ENCODE measurements at regions not wholly inside any gene's neighbourhood (a gene's known extent, or its start where the extent isn't known, plus 50 kb on each side); places are given as distances from the start of the nearest gene placed in this dataset.

DNA sequence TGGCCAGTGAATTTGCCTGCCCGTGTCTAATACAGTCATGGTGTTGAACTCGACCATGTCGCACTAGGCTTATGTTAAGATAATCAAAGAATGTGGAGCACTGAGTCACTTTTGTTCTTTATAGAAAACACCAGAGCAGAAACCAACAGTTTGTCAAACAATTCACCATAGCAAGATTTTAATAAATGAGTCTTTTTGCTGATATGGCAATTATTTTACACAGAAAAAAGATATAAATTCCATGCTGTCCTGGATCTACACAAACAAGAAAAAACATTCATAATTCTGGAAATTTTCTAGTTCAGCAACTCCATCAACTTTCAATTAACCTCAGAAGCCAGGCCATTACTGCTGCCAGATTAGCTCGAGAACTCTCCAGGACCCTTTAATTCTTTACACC is 208.9 kb downstream of the ZNF608 start (continued):
- TF ChIP-seq, protein P1, sequence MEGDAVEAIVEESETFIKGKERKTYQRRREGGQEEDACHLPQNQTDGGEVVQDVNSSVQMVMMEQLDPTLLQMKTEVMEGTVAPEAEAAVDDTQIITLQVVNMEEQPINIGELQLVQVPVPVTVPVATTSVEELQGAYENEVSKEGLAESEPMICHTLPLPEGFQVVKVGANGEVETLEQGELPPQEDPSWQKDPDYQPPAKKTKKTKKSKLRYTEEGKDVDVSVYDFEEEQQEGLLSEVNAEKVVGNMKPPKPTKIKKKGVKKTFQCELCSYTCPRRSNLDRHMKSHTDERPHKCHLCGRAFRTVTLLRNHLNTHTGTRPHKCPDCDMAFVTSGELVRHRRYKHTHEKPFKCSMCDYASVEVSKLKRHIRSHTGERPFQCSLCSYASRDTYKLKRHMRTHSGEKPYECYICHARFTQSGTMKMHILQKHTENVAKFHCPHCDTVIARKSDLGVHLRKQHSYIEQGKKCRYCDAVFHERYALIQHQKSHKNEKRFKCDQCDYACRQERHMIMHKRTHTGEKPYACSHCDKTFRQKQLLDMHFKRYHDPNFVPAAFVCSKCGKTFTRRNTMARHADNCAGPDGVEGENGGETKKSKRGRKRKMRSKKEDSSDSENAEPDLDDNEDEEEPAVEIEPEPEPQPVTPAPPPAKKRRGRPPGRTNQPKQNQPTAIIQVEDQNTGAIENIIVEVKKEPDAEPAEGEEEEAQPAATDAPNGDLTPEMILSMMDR (IDR thresholded peaks at IDR 0.05; ENCODE audit: low read depth, low read length, missing input control), result no peak
- TF ChIP-seq, protein P2, sequence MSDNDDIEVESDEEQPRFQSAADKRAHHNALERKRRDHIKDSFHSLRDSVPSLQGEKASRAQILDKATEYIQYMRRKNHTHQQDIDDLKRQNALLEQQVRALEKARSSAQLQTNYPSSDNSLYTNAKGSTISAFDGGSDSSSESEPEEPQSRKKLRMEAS (IDR thresholded peaks at IDR 0.05), result no peak
- TF ChIP-seq NR2F2 (IDR thresholded peaks at IDR 0.05) (no peak), TAF1 (conservative IDR thresholded peaks at IDR 0.05) (no peak), RXRA (IDR thresholded peaks at IDR 0.05) (no peak), ATF3 (IDR thresholded peaks at IDR 0.05) (no peak), SP1 (IDR thresholded peaks at IDR 0.05) (no peak), YY1 (IDR thresholded peaks at IDR 0.05) (no peak), EGR1 (IDR thresholded peaks at IDR 0.05; ENCODE audit: low read depth in 2 of 2) (no peak)

DNA sequence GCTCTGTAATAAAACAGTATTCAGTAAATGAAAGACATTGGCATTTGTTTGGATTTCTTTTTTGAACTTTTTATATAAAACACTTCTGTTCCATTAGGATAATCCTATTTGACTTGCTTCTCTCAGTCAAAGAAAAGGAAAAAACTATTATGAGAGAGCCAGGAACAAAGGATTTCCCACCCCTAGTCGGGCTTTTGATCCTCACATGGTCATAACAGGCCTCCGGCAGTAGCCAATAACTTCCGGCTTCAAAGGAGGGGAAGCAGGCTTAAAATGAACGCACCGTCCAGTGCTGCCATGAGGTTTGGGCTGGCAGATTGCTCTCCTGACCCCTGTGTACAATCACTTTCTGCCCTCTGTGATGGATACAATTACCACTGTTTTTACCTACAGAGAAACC is 209.3 kb downstream of the ZNF608 start:
- Histone ChIP-seq H3K27ac (ENCODE audit: low read depth in 1 of 2, low read length in 2 of 2) (no peak overlapping the region), H3K36me3 (ENCODE audit: control insufficient read depth in 4 of 4, insufficient read depth in 3 of 4, low read depth in 1 of 4, low read length in 3 of 4) (no peaks in the 10 kb centered on the region), H3K9ac (ENCODE audit: low read depth in 1 of 2, low read length in 2 of 2) (no peak overlapping the region), H3K4me3 (ENCODE audit: low read depth in 1 of 3, low read length in 3 of 3) (no peak overlapping the region), H3K27me3 (ENCODE audit: control insufficient read depth in 4 of 4, insufficient read depth in 4 of 4, low read length in 3 of 4) (no peaks in the 10 kb centered on the region), H3K4me1 (ENCODE audit: control insufficient read depth in 4 of 4, insufficient read depth in 4 of 4, low read length in 3 of 4) (no peaks in the 10 kb centered on the region), H3K9me3 (ENCODE audit: control insufficient read depth in 4 of 4, low read length in 3 of 4) (no peaks in the 10 kb centered on the region)
- TF ChIP-seq TAF1 (conservative IDR thresholded peaks at IDR 0.05) (no peak), REST (IDR thresholded peaks at IDR 0.05) (no peak), NR2F2 (IDR thresholded peaks at IDR 0.05) (no peak), EGR1 (IDR thresholded peaks at IDR 0.05; ENCODE audit: low read depth in 2 of 2) (no peak), YY1 (IDR thresholded peaks at IDR 0.05) (no peak), RXRA (IDR thresholded peaks at IDR 0.05) (no peak), FOXA1 (IDR thresholded peaks at IDR 0.05) (no peak), HNF4A (conservative IDR thresholded peaks at IDR 0.05) (no peak), FOXA2 (IDR thresholded peaks at IDR 0.05) (no peak), SP1 (IDR thresholded peaks at IDR 0.05) (no peak), HNF4G (IDR thresholded peaks at IDR 0.05) (no peak), RAD21 (IDR thresholded peaks at IDR 0.05) (no peak), JUND (IDR thresholded peaks at IDR 0.05) (no peak), GABPA (IDR thresholded peaks at IDR 0.05 in 1 of 2, conservative IDR thresholded peaks at IDR 0.05 in 1 of 2) (no peak), ATF3 (IDR thresholded peaks at IDR 0.05) (no peak)
- TF ChIP-seq, protein P2 (IDR thresholded peaks at IDR 0.05), result no peak
- TF ChIP-seq, protein P1 (IDR thresholded peaks at IDR 0.05; ENCODE audit: low read depth, low read length, missing input control), result no peak
- 88% methylated on average over 5 of the region's 5 CpGs for WGBS
- no peak for DNase-seq (ENCODE audit: low spot score)
